ENCODE measurements at regions not wholly inside any gene's neighbourhood (a gene's known extent, or its start where the extent isn't known, plus 50 kb on each side); places are given as distances from the start of the nearest gene placed in this dataset.

- Histone ChIP-seq H3K27ac (ENCODE audit: low read depth, low read length) (no peak overlapping the region), H3K27me3 (ENCODE audit: low read length) (no peaks in the 10 kb centered on the region), H2AFZ (ENCODE audit: low read depth, low read length, severe bottlenecking) (no peak overlapping the region), H3K4me2 (ENCODE audit: low read depth, low read length, poor library complexity, severe bottlenecking) (no peak overlapping the region), H3K4me3 (ENCODE audit: insufficient read depth, low read length, poor library complexity, severe bottlenecking) (no peak overlapping the region), H3K9me3 (ENCODE audit: insufficient read depth, low read length) (no peaks in the 10 kb centered on the region), H3K9ac (ENCODE audit: low read length) (no peak overlapping the region), H3F3A (ENCODE audit: insufficient read depth) (no peaks in the 10 kb centered on the region), H3K36me3 (ENCODE audit: low read length) (0 out of 2 replicates have a peak, but pooled peaks cover 2% of the 10 kb centered on the region), H3K9me2 (replicated peaks; ENCODE audit: insufficient read depth, low read length) (no peaks in the 10 kb centered on the region), H4K20me1 (ENCODE audit: low read depth, low read length) (no peaks in the 10 kb centered on the region), H3K79me2 (ENCODE audit: insufficient read depth, low read length) (no peaks in the 10 kb centered on the region)
- TF ChIP-seq, protein P1, sequence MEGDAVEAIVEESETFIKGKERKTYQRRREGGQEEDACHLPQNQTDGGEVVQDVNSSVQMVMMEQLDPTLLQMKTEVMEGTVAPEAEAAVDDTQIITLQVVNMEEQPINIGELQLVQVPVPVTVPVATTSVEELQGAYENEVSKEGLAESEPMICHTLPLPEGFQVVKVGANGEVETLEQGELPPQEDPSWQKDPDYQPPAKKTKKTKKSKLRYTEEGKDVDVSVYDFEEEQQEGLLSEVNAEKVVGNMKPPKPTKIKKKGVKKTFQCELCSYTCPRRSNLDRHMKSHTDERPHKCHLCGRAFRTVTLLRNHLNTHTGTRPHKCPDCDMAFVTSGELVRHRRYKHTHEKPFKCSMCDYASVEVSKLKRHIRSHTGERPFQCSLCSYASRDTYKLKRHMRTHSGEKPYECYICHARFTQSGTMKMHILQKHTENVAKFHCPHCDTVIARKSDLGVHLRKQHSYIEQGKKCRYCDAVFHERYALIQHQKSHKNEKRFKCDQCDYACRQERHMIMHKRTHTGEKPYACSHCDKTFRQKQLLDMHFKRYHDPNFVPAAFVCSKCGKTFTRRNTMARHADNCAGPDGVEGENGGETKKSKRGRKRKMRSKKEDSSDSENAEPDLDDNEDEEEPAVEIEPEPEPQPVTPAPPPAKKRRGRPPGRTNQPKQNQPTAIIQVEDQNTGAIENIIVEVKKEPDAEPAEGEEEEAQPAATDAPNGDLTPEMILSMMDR (IDR thresholded peaks at IDR 0.05; ENCODE audit: insufficient read depth, low read length, poor library complexity, severe bottlenecking) = no peak
- TF ChIP-seq EZH2phosphoT487 (conservative IDR thresholded peaks at IDR 0.05; ENCODE audit: low read length) = no peak
These were observed 336.9 kb downstream of the SNAPC1 start for GRCh38 chr14:62099091-62099490.

- Histone ChIP-seq H3K4me3 (ENCODE audit: insufficient read depth, low read length, poor library complexity, severe bottlenecking) (no peak overlapping the region), H3K4me2 (ENCODE audit: low read depth, low read length, poor library complexity, severe bottlenecking) (no peak overlapping the region)
- TF ChIP-seq, protein P1 (IDR thresholded peaks at IDR 0.05; ENCODE audit: insufficient read depth, low read length, poor library complexity, severe bottlenecking) = no peak
- TF ChIP-seq EZH2phosphoT487 (conservative IDR thresholded peaks at IDR 0.05; ENCODE audit: low read length) = no peak
These were observed 339.0 kb downstream of the SNAPC1 start for GRCh38 chr14:62101189-62101588.

DNA sequence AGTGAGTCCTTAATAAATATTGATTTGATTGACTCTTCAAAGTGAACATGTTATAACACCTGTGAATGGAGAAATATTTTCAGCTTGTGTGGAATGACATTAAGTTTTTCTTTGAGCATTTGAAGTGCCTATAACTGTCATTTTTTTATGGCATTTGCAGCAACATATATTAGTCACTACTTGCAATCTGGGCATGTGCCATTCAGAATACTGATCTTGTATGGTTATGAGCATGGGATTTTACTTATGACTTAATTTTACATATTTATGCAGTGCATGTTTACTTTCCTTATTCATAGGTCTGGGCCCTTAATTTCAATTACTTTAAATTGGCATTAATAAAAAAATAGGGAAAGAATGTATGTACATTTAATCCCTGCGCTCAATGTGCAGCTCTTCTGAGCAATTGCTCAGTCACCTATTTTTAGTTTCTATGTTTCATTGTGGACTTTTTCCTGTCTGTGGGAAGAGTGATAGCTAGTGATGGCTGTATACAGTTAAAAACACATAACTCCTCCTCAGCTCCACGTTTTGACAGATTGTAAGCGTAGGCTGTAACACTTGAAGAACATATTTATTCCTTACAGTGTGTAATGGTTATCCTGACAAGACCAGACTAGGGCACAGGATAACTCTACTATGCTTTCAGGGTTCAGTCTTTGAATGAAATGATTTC, 339.6 kb downstream of the SNAPC1 start:
- Histone ChIP-seq H3K9ac (ENCODE audit: low read length) (no peak overlapping the region), H3K4me3 (ENCODE audit: insufficient read depth, low read length, poor library complexity, severe bottlenecking) (no peak overlapping the region), H3K36me3 (ENCODE audit: low read length) (no peaks in the 10 kb centered on the region), H3K4me2 (ENCODE audit: low read depth, low read length, poor library complexity, severe bottlenecking) (no peak overlapping the region), H3K27ac (ENCODE audit: low read depth, low read length) (no peak overlapping the region), H3K9me2 (replicated peaks; ENCODE audit: insufficient read depth, low read length) (no peaks in the 10 kb centered on the region), H3F3A (ENCODE audit: insufficient read depth) (no peaks in the 10 kb centered on the region), H3K27me3 (ENCODE audit: low read length) (no peaks in the 10 kb centered on the region), H3K79me2 (ENCODE audit: insufficient read depth, low read length) (no peaks in the 10 kb centered on the region), H2AFZ (ENCODE audit: low read depth, low read length, severe bottlenecking) (no peak overlapping the region), H3K9me3 (ENCODE audit: insufficient read depth, low read length) (no peaks in the 10 kb centered on the region), H4K20me1 (ENCODE audit: low read depth, low read length) (no peaks in the 10 kb centered on the region)
- no peak for TF ChIP-seq EZH2phosphoT487 (conservative IDR thresholded peaks at IDR 0.05; ENCODE audit: low read length)
- TF ChIP-seq, protein P1 (IDR thresholded peaks at IDR 0.05; ENCODE audit: insufficient read depth, low read length, poor library complexity, severe bottlenecking) = no peak

More at GRCh38 chr14:62101189-62101588, 339.0 kb downstream of the SNAPC1 start:
- Histone ChIP-seq H3K36me3 (ENCODE audit: low read length) (no peaks in the 10 kb centered on the region), H3K9me3 (ENCODE audit: insufficient read depth, low read length) (no peaks in the 10 kb centered on the region), H3K27ac (ENCODE audit: low read depth, low read length) (no peak overlapping the region), H2AFZ (ENCODE audit: low read depth, low read length, severe bottlenecking) (no peak overlapping the region), H3K9ac (ENCODE audit: low read length) (no peak overlapping the region), H3F3A (ENCODE audit: insufficient read depth) (no peaks in the 10 kb centered on the region), H3K9me2 (replicated peaks; ENCODE audit: insufficient read depth, low read length) (no peaks in the 10 kb centered on the region), H4K20me1 (ENCODE audit: low read depth, low read length) (no peaks in the 10 kb centered on the region), H3K79me2 (ENCODE audit: insufficient read depth, low read length) (no peaks in the 10 kb centered on the region), H3K27me3 (ENCODE audit: low read length) (no peaks in the 10 kb centered on the region)

Data from SU-DHL-6 (cell line).